Small intestine (tissue), 7 donors: ENCODE measurements at regions not wholly inside any gene's neighbourhood (a gene's known extent, or its start where the extent isn't known, plus 50 kb on each side); places are given as distances from the start of the nearest gene placed in this dataset.

Source experiments
- DNase-seq, 2 donors: peaks; one replicate each; pipeline versions ENCODE4 v3.0.0 to v3.0.0-alpha.2; 2013
- FAIRE-seq: peaks from 2 replicates; lab custom pipeline; 2012; peaks lifted over from hg19 to GRCh38; lab: Jason Lieb, UNC
- H3K27ac ChIP-seq, 3 donors: one replicate each; pipeline ENCODE4 v1.5.1; 2013; ENCODE audit warnings: low read length in 2 of 3, mild to moderate bottlenecking in 2 of 3, control low read depth in 1 of 3, inconsistent platforms in 1 of 3, low read depth in 1 of 3, moderate library complexity in 1 of 3
- H3K27me3 ChIP-seq, 3 donors: one replicate each; pipeline ENCODE4 v1.6.1; 2013; ENCODE audit warnings: low read length in 3 of 3, inconsistent platforms in 1 of 3; ENCODE audit not compliant: control insufficient read depth in 3 of 3, insufficient read depth in 3 of 3
- H3K36me3 ChIP-seq, 3 donors: one replicate each; pipeline ENCODE4 v1.6.1; 2013; ENCODE audit warnings: low read length in 3 of 3, inconsistent platforms in 1 of 3, low read depth in 1 of 3, mild to moderate bottlenecking in 1 of 3, moderate library complexity in 1 of 3; ENCODE audit not compliant: control insufficient read depth in 3 of 3, insufficient read depth in 2 of 3
- H3K4me1 ChIP-seq, 3 donors: one replicate each; pipeline ENCODE4 v1.6.1; 2013; ENCODE audit warnings: low read length in 2 of 3, inconsistent platforms in 1 of 3, low read depth in 1 of 3, mild to moderate bottlenecking in 1 of 3, moderate library complexity in 1 of 3; ENCODE audit not compliant: control insufficient read depth in 3 of 3, insufficient read depth in 2 of 3
- H3K4me3 ChIP-seq, 3 donors: one replicate each; pipeline ENCODE4 v1.5.1; 2013; ENCODE audit warnings: low read length in 3 of 3, control low read depth in 1 of 3, inconsistent platforms in 1 of 3, low read depth in 1 of 3, mild to moderate bottlenecking in 1 of 3, moderate library complexity in 1 of 3
- H3K9me3 ChIP-seq, 2 donors: one replicate each; pipeline ENCODE4 v1.6.1; 2013; ENCODE audit warnings: low read depth in 1 of 2, low read length in 1 of 2; ENCODE audit not compliant: control insufficient read depth in 2 of 2, insufficient read depth in 1 of 2
- WGBS, 3 donors: extraction: QIAGEN DNeasy Blood & Tissue Kit; methylation state at CpG; one replicate each; pipeline ENCODE4 v1.1.7; 2013; 5-methylcytosine and 5-hydroxymethylcytosine counted together
- donor health status: healthy with polysubstance abuse.
- donor health status: control.
- donor health status: control.
- donor health status: Bipolar disorder and iron deficiency.
- donor health status: healthy.

DNA sequence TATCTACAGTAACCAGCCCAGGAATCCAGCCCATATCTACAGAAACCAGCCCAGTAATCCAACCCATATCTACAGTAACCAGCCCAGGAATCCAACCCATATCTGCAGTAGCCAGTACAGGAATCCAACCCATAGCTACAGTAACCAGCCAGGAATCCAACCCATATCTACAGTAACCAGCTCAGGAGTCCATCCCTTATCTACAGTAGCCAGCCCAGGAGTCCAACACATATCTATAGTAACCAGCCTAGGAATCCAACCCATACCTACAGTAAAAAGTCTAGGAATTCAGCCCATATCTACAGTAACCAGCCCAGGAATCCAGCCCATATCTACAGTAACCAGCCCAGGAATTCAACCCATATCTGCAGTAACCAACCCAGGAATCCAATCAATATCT lies 445.0 kb upstream of the BOD1L1 start:
- Histone ChIP-seq H3K9me3 (peaks cover 0 to 18% of the 10 kb centered on the region in 2 donors), H3K4me3 (no peak overlapping the region)
- FAIRE-seq = no peak

DNA sequence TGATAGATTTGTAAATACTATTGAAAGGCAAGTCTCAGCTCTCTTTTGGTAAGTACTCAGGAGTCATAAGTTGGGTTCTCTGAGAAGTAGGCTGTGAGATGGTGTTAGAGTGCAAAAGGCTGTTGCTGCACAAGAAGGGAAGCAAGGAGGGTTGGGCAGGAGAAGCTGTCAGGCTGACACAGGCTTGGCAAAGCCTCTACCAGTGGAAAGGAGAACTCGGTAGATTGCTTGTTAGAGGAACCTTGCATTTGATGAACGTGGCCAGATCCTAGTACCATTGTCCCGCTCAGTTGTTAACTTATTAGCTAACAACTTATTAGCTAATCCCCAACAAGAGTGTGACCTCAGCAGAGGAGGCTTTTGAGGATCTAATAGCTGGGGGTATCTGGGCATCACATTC lies 449.3 kb upstream of the BOD1L1 start:
- Histone ChIP-seq H3K4me1 (no peaks in the 10 kb centered on the region), H3K36me3 (no peaks in the 10 kb centered on the region), H3K4me3 (no peak overlapping the region), H3K27ac (no peak overlapping the region), H3K27me3 (no peaks in the 10 kb centered on the region), H3K9me3 (peaks cover 0 to 15% of the 10 kb centered on the region in 2 donors)
- WGBS, 3 donors = 82 to 95% (median 83%) methylated on average over 3 of the region's 3 CpGs
- FAIRE-seq (no peak), DNase-seq (no peak)

More for the DNA sequence above, 445.0 kb upstream of the BOD1L1 start:
- H3K36me3 ChIP-seq = no peaks in the 10 kb centered on the region
- H3K27me3 ChIP-seq = no peaks in the 10 kb centered on the region
- DNase-seq = no peak
- no peak overlapping the region for H3K27ac ChIP-seq
- H3K4me1 ChIP-seq = no peaks in the 10 kb centered on the region

DNA sequence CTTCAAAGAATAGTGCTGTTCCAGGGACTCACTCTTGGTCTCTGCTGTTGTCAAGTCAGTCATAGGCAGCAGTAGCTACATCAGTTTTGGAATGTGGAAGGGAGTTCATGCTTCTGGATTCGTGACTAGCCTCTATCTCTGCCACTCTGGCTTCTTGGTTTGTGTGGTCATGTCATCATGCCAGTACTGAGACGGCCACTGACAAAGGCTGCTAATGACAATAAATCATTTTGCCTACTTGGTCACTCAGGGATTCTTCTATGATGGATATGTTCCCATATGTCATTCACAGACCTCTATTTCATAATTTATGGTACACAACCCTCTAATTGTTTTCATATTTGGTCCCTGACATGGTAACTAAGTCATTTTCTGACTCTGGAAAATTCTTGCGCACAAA lies 450.8 kb upstream of the BOD1L1 start:
- 82 to 95% (median 86%) methylated on average over 3 of the region's 3 CpGs for WGBS, 3 donors
- DNase-seq (no peak), FAIRE-seq (no peak)
- no peak overlapping the region for H3K4me3 ChIP-seq
- no peaks in the 10 kb centered on the region for H3K4me1 ChIP-seq
- peaks cover 0 to under 1% of the 10 kb centered on the region in 2 donors for H3K9me3 ChIP-seq
- H3K27me3 ChIP-seq = no peaks in the 10 kb centered on the region
- H3K27ac ChIP-seq = no peak overlapping the region
- no peaks in the 10 kb centered on the region for H3K36me3 ChIP-seq

DNA sequence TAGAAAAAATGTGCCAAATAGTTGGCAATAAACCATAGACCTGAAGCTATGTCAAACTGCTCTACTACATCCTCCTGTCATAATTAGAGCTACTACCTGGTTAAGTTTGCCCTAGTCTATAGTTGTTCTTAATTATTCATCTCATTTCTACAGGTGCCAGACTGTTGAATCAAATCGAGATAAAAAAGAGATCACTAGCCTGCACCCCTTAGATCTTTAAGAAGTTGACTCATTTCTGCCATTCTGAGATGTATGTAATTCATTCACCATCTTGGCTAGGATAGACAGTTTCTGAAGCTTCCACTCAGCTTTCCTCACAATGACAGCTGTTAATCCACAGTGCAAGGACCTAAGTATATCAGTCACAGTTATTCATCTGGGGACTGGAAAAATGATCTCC lies 452.1 kb upstream of the BOD1L1 start:
- H3K27ac ChIP-seq = no peak overlapping the region

DNA sequence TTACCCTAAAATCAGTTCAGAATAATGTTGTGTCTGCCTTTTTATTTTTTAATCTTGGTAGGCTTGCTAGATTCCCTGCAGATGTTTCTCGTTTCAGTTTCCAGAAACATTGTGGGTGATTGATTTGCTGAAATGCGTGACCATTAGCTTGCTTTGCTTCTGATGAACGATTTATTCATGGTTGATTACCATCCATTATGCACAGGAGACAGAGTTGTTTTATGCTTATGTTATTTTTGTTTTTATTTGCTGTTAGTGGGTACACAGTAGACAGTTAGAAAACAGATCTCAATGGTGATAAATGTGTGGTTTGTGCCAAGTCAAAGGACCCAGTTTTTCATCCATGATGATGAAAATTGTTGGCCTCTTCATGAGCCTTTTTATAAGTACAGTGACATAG lies 455.6 kb upstream of the BOD1L1 start:
- no peaks in the 10 kb centered on the region for H3K9me3 ChIP-seq
- H3K27me3 ChIP-seq = no peaks in the 10 kb centered on the region
- WGBS, 3 donors = 58 to 65% (median 64%) methylated on average over 3 of the region's 3 CpGs
- no peaks in the 10 kb centered on the region for H3K36me3 ChIP-seq
- DNase-seq (no peak), FAIRE-seq (no peak)
- H3K4me3 ChIP-seq = no peak overlapping the region
- no peak overlapping the region for H3K27ac ChIP-seq
- no peaks in the 10 kb centered on the region for H3K4me1 ChIP-seq

More for the DNA sequence above, 452.1 kb upstream of the BOD1L1 start:
- Histone ChIP-seq H3K4me1 (no peaks in the 10 kb centered on the region), H3K36me3 (no peaks in the 10 kb centered on the region), H3K4me3 (no peak overlapping the region), H3K9me3 (no peaks in the 10 kb centered on the region), H3K27me3 (no peaks in the 10 kb centered on the region)
- WGBS, 3 donors = 77 to 83% (median 82%) methylated on average over 1 of the region's 1 CpG
- DNase-seq = no peak
- no peak for FAIRE-seq

DNA sequence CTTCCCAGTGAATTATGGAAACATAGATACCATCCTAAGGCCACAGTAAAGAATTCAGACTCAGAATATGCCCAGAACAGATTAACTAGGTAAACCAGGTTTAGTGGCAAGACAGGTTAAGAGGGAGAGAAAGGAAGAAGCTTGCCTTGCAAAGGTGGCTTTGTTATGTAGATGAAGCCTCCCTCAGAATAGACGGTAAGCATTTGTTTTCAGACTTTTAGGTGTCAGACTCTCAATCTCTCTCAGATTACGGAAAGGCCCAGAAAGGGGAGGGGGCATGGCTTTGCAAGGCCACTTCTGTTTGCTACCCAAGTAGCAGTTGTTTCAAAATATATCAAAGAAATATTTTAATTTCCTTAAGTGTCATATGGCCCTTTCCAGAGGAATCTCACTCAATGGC lies 457.1 kb upstream of the BOD1L1 start:
- 67 to 90% (median 90%) methylated on average over 2 of the region's 2 CpGs for WGBS, 3 donors
- no peaks in the 10 kb centered on the region for H3K9me3 ChIP-seq
- H3K36me3 ChIP-seq = no peaks in the 10 kb centered on the region
- no peaks in the 10 kb centered on the region for H3K4me1 ChIP-seq
- H3K27me3 ChIP-seq = no peaks in the 10 kb centered on the region
- H3K27ac ChIP-seq = no peak overlapping the region
- FAIRE-seq (no peak), DNase-seq (no peak)
- no peak overlapping the region for H3K4me3 ChIP-seq

DNA sequence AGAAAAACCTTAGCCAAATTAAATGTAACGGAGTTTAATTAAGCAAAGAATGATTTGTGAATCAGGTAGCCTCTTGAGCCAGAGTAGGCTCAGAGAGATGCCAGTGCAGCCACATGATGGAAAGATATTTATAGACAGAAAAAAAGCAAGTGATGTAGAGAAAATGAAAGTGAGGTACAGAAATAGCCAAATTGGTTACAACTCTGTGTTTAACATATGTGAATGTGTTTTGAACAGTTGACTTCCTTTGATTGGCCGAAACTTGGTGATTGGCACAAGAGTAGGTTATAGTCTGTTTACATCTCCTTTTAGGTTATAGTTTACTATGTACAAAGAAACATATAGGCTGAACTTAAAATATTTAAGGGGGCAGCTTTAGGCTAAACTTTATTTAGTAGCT lies 459.9 kb upstream of the BOD1L1 start:
- H3K27ac ChIP-seq = no peak overlapping the region
- WGBS, 3 donors = 83 to 94% (median 87%) methylated on average over 2 of the region's 2 CpGs
- FAIRE-seq (no peak), DNase-seq (no peak)
- no peaks in the 10 kb centered on the region for H3K4me1 ChIP-seq
- no peaks in the 10 kb centered on the region for H3K27me3 ChIP-seq
- no peaks in the 10 kb centered on the region for H3K36me3 ChIP-seq
- H3K9me3 ChIP-seq = peaks cover 1 to 5% of the 10 kb centered on the region in 2 donors
- no peak overlapping the region for H3K4me3 ChIP-seq

DNA sequence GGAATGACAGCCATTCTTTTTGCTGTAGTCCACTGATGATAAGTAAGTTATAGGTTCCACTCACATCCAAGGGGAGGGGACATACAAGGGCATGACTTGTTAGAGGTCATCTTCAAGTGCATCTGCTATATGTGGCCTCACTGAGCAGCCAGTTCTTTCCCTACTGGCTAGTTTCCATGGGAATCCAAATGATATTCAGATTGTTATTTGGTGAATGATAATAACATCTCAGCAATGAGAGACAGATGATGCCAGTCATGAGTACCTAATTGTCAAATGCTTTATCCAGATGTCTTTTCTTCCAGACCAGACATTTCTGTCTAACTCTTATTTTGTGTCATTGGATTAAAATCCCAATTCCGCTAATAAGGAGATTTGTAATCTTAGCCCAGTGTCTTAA lies 460.4 kb upstream of the BOD1L1 start:
- 86 to 96% (median 95%) methylated on average over 1 of the region's 1 CpG for WGBS, 3 donors
- no peaks in the 10 kb centered on the region for H3K36me3 ChIP-seq
- H3K4me3 ChIP-seq = no peak overlapping the region
- no peak overlapping the region for H3K27ac ChIP-seq
- no peaks in the 10 kb centered on the region for H3K4me1 ChIP-seq
- H3K9me3 ChIP-seq = peaks cover 1 to 5% of the 10 kb centered on the region in 2 donors
- no peak for DNase-seq
- no peaks in the 10 kb centered on the region for H3K27me3 ChIP-seq
- FAIRE-seq = no peak

DNA sequence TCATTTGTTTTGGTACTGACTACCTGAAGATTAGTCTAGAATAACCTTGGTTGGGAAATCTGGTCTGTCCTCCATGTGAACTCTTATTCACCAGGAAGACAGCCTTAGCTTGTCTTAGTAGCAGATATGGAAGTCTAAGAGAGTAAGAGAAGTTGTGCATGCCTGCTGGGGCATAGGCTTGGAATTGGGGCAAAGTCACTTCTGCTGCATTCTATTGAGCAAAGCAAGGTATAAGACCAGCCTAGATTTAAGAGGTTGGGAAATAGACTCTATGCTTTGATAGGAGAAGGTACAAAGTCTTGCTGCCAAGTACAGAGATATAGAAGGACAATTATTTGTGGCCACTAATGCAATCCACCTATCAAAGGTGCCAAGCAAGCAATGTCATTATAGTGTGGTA lies 464.0 kb upstream of the BOD1L1 start:
- no peak overlapping the region for H3K27ac ChIP-seq
- H3K36me3 ChIP-seq = no peaks in the 10 kb centered on the region
- no peak overlapping the region for H3K4me3 ChIP-seq
- H3K9me3 ChIP-seq = peaks cover 1 to 5% of the 10 kb centered on the region in 2 donors
- H3K27me3 ChIP-seq = no peaks in the 10 kb centered on the region
- H3K4me1 ChIP-seq = no peaks in the 10 kb centered on the region
- FAIRE-seq = no peak
- peak; percentile 34 to 51 for DNase-seq
